ENCODE measurements at regions not wholly inside any gene's neighbourhood (a gene's known extent, or its start where the extent isn't known, plus 50 kb on each side); places are given as distances from the start of the nearest gene placed in this dataset.
"Not testable (repeated sequence)": the region's sequence is repeated elsewhere in the genome, so short reads cannot be mapped to it uniquely, and the experiment has no call there.

- Mint-ChIP-seq H3K36me3 (ENCODE audit: low read depth) (no peaks in the 10 kb centered on the region), H3K4me1 (ENCODE audit: low read depth) (no peaks in the 10 kb centered on the region), H3K27ac (no peak overlapping the region), H3K4me3 (no peak overlapping the region), H3K9me3 (no peaks in the 10 kb centered on the region), H3K27me3 (ENCODE audit: insufficient read depth) (no peaks in the 10 kb centered on the region)
- no peak for DNase-seq (ENCODE audit: low spot score)
- intact Hi-C loops (cut with micrococcal nuclease), result no loop called here
Observed at GRCh38 chr14:44736326-44736725, 225.4 kb downstream of the KLHL28 start.

GRCh38 chr14:44732144-44732543 is 225.1 kb upstream of the FSCB start:
- Mint-ChIP-seq H3K4me3 (no peak overlapping the region), H3K27ac (no peak overlapping the region), H3K4me1 (ENCODE audit: low read depth) (no peaks in the 10 kb centered on the region), H3K27me3 (ENCODE audit: insufficient read depth) (no peaks in the 10 kb centered on the region), H3K9me3 (no peaks in the 10 kb centered on the region), H3K36me3 (ENCODE audit: low read depth) (no peaks in the 10 kb centered on the region)
- intact Hi-C loops (cut with micrococcal nuclease), result no loop called here
- DNase-seq (ENCODE audit: low spot score), result no peak

GRCh38 chr14:44730860-44731259 is 223.8 kb upstream of the FSCB start:
- intact Hi-C loops (cut with micrococcal nuclease), result no loop called here
- H3K27ac Mint-ChIP-seq, result no peak overlapping the region
- DNase-seq (ENCODE audit: low spot score), result no peak
- no peaks in the 10 kb centered on the region for H3K36me3 Mint-ChIP-seq (ENCODE audit: low read depth)
- H3K27me3 Mint-ChIP-seq (ENCODE audit: insufficient read depth), result no peaks in the 10 kb centered on the region
- no peaks in the 10 kb centered on the region for H3K4me1 Mint-ChIP-seq (ENCODE audit: low read depth)
- H3K9me3 Mint-ChIP-seq, result no peaks in the 10 kb centered on the region
- H3K4me3 Mint-ChIP-seq, result no peak overlapping the region

- H3K27me3 Mint-ChIP-seq (ENCODE audit: insufficient read depth); H3K27ac Mint-ChIP-seq; intact Hi-C loops (cut with micrococcal nuclease): not testable (repeated sequence)
Observed at GRCh38 chr14:44721395-44721794, 214.3 kb upstream of the FSCB start.

GRCh38 chr14:44720707-44721106 is 213.6 kb upstream of the FSCB start:
- intact Hi-C loops (cut with micrococcal nuclease), result no loop called here
- Mint-ChIP-seq H3K4me3 (no peak overlapping the region), H3K36me3 (ENCODE audit: low read depth) (no peaks in the 10 kb centered on the region), H3K4me1 (ENCODE audit: low read depth) (no peaks in the 10 kb centered on the region), H3K27ac (no peak overlapping the region), H3K9me3 (peaks cover 30% of the 10 kb centered on the region), H3K27me3 (ENCODE audit: insufficient read depth) (no peaks in the 10 kb centered on the region)
- DNase-seq (ENCODE audit: low spot score), result no peak

More at GRCh38 chr14:44721395-44721794, 214.3 kb upstream of the FSCB start:
- peaks cover 30% of the 10 kb centered on the region for H3K9me3 Mint-ChIP-seq
- H3K36me3 Mint-ChIP-seq (ENCODE audit: low read depth); DNase-seq (ENCODE audit: low spot score); H3K4me3 Mint-ChIP-seq; H3K4me1 Mint-ChIP-seq (ENCODE audit: low read depth): not testable (repeated sequence)

- H3K4me3 Mint-ChIP-seq, result no peak overlapping the region
- no peak for DNase-seq (ENCODE audit: low spot score)
Observed at GRCh38 chr14:44712024-44712815, 205.1 kb upstream of the FSCB start.

GRCh38 chr14:44701563-44702263 is 194.6 kb upstream of the FSCB start:
- H3K9me3 Mint-ChIP-seq, result peaks cover 14% of the 10 kb centered on the region
- H3K27me3 Mint-ChIP-seq (ENCODE audit: insufficient read depth), result no peaks in the 10 kb centered on the region
- no peak overlapping the region for H3K27ac Mint-ChIP-seq
- intact Hi-C loops (cut with micrococcal nuclease), result no loop called here
- DNase-seq (ENCODE audit: low spot score), result no peak
- no peak overlapping the region for H3K4me3 Mint-ChIP-seq
- H3K4me1 Mint-ChIP-seq (ENCODE audit: low read depth), result no peaks in the 10 kb centered on the region
- no peaks in the 10 kb centered on the region for H3K36me3 Mint-ChIP-seq (ENCODE audit: low read depth)

More at GRCh38 chr14:44712024-44712815, 205.1 kb upstream of the FSCB start:
- Mint-ChIP-seq H3K9me3 (peaks cover 3% of the 10 kb centered on the region), H3K27me3 (ENCODE audit: insufficient read depth) (no peaks in the 10 kb centered on the region), H3K4me1 (ENCODE audit: low read depth) (no peaks in the 10 kb centered on the region), H3K36me3 (ENCODE audit: low read depth) (no peaks in the 10 kb centered on the region), H3K27ac (no peak overlapping the region)
- intact Hi-C loops (cut with micrococcal nuclease), result no loop called here

- Mint-ChIP-seq H3K4me1 (ENCODE audit: low read depth) (no peaks in the 10 kb centered on the region), H3K27me3 (ENCODE audit: insufficient read depth) (no peaks in the 10 kb centered on the region), H3K9me3 (peaks cover 14% of the 10 kb centered on the region), H3K36me3 (ENCODE audit: low read depth) (no peaks in the 10 kb centered on the region), H3K27ac (no peak overlapping the region), H3K4me3 (no peak overlapping the region)
- intact Hi-C loops (cut with micrococcal nuclease), result no loop called here
- no peak for DNase-seq (ENCODE audit: low spot score)
Observed at GRCh38 chr14:44700694-44701093, 193.6 kb upstream of the FSCB start.

- H3K4me3 Mint-ChIP-seq, result no peak overlapping the region
- H3K9me3 Mint-ChIP-seq, result peaks cover 14% of the 10 kb centered on the region
- intact Hi-C loops (cut with micrococcal nuclease), result no loop called here
Observed at GRCh38 chr14:44700184-44700583, 193.1 kb upstream of the FSCB start.

GRCh38 chr14:44699391-44699790 is 192.3 kb upstream of the FSCB start:
- no peak for DNase-seq (ENCODE audit: low spot score)
- intact Hi-C loops (cut with micrococcal nuclease), result no loop called here
- Mint-ChIP-seq H3K27ac (no peak overlapping the region), H3K27me3 (ENCODE audit: insufficient read depth) (no peaks in the 10 kb centered on the region), H3K4me1 (ENCODE audit: low read depth) (no peaks in the 10 kb centered on the region), H3K9me3 (peaks cover 14% of the 10 kb centered on the region), H3K36me3 (ENCODE audit: low read depth) (no peaks in the 10 kb centered on the region), H3K4me3 (no peak overlapping the region)

More at GRCh38 chr14:44700184-44700583, 193.1 kb upstream of the FSCB start:
- Mint-ChIP-seq H3K36me3 (ENCODE audit: low read depth) (no peaks in the 10 kb centered on the region), H3K27me3 (ENCODE audit: insufficient read depth) (no peaks in the 10 kb centered on the region), H3K4me1 (ENCODE audit: low read depth) (no peaks in the 10 kb centered on the region), H3K27ac (no peak overlapping the region)
- no peak for DNase-seq (ENCODE audit: low spot score)

- Mint-ChIP-seq H3K27ac (no peak overlapping the region), H3K27me3 (ENCODE audit: insufficient read depth) (no peaks in the 10 kb centered on the region), H3K4me3 (no peak overlapping the region), H3K36me3 (ENCODE audit: low read depth) (no peaks in the 10 kb centered on the region), H3K9me3 (peaks cover 21% of the 10 kb centered on the region), H3K4me1 (ENCODE audit: low read depth) (no peaks in the 10 kb centered on the region)
- DNase-seq (ENCODE audit: low spot score), result no peak
- intact Hi-C loops (cut with micrococcal nuclease), result no loop called here
Observed at GRCh38 chr14:44669496-44669895, 162.4 kb upstream of the FSCB start.

- intact Hi-C loops (cut with micrococcal nuclease), result no loop called here
Observed at GRCh38 chr14:44663136-44663535, 156.1 kb upstream of the FSCB start.

GRCh38 chr14:44662250-44662891 is 155.3 kb upstream of the FSCB start:
- intact Hi-C loops (cut with micrococcal nuclease), result no loop called here
- H3K27ac Mint-ChIP-seq, result no peak overlapping the region

More at GRCh38 chr14:44663136-44663535, 156.1 kb upstream of the FSCB start:
- no peaks in the 10 kb centered on the region for H3K9me3 Mint-ChIP-seq
- H3K4me1 Mint-ChIP-seq (ENCODE audit: low read depth), result peaks cover 9% of the 10 kb centered on the region
- no peak for DNase-seq (ENCODE audit: low spot score)
- no peaks in the 10 kb centered on the region for H3K36me3 Mint-ChIP-seq (ENCODE audit: low read depth)
- H3K27ac Mint-ChIP-seq, result no peak overlapping the region
- H3K4me3 Mint-ChIP-seq, result no peak overlapping the region
- no peaks in the 10 kb centered on the region for H3K27me3 Mint-ChIP-seq (ENCODE audit: insufficient read depth)

More at GRCh38 chr14:44662250-44662891, 155.3 kb upstream of the FSCB start:
- no peaks in the 10 kb centered on the region for H3K27me3 Mint-ChIP-seq (ENCODE audit: insufficient read depth)
- H3K4me3 Mint-ChIP-seq, result no peak overlapping the region
- no peaks in the 10 kb centered on the region for H3K9me3 Mint-ChIP-seq
- H3K4me1 Mint-ChIP-seq (ENCODE audit: low read depth), result peaks cover 9% of the 10 kb centered on the region
- DNase-seq (ENCODE audit: low spot score), result no peak
- H3K36me3 Mint-ChIP-seq (ENCODE audit: low read depth), result no peaks in the 10 kb centered on the region

All from activated T-helper 1 cell treated with anti-CD3 and anti-CD28 coated beads, Interleukin-12 subunit alpha, Interleukin-12 subunit beta, Interleukin-2, Interleukin-4 antibody, amounts not matched to agents 30 ng/mL and 10 ng/mL and 1 ng/mL, durations not matched to agents 14 hours and 24 hours and 36 hours (primary cell).